GM19351 (cell line): ENCODE measurements at regions not wholly inside any gene's neighbourhood (a gene's known extent, or its start where the extent isn't known, plus 50 kb on each side); places are given as distances from the start of the nearest gene placed in this dataset.

ENCODE experiments used
- ATAC-seq: cut with Tn5 transposase; IDR thresholded peaks from one replicate; pipeline ENCODE4 v1.9.1; 2021; ENCODE audit warnings: mild to moderate bottlenecking, moderate library complexity; ENCODE audit not compliant: unreplicated experiment

DNA sequence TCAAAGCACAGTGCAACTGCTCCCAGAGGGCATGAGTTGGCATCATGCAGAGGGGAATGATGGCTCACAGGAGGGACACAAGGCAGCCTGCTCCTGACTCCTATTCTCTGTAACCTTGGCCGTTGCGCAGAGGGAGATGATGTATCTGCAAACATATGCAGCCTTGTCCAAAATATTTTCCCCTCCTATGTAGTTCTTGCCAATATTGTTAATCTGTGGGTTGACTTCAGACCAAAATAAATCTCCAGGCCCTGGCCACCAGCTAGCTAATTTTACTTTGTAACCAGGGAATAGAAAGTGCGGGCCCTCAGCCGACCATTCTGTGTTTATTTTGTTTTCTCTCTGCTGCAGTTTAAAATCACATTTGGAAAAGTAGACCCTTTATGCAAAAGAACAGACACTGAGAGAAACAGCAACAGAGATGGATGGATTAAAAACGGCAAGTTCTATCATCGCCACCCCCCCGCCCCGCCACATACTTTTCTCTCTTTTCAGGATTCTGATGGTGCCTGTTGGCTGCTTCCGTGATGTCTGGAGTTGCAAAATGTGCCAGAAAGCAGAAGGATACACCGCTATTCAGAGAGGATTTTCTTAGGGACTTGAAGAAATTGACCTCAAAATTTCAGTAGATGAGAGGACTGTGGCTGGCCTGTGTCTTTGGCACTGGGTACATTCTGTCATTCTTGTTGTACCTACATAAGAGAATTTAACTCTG lies 185.3 kb upstream of the BCOR start:
- ATAC-seq: no peak

DNA sequence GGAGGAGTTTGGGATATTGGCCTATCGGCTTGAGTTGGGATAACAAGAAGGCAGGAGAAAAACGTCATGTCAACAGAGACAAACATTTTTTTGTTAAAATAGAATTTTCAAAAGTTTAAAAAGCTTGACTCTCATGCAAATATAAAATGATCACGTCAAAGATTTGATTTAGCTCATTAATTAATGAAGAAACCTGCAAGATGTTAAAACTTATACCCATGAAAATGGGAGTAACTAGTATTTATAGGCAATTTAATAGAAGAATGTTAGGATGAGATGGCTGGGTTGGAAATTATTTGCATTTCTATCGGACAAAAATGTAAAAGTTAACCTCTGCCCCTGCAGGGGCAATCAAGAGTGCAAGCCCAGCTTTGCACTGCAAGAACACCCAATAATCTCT lies 184.6 kb upstream of the BCOR start:
- ATAC-seq: no peak

DNA sequence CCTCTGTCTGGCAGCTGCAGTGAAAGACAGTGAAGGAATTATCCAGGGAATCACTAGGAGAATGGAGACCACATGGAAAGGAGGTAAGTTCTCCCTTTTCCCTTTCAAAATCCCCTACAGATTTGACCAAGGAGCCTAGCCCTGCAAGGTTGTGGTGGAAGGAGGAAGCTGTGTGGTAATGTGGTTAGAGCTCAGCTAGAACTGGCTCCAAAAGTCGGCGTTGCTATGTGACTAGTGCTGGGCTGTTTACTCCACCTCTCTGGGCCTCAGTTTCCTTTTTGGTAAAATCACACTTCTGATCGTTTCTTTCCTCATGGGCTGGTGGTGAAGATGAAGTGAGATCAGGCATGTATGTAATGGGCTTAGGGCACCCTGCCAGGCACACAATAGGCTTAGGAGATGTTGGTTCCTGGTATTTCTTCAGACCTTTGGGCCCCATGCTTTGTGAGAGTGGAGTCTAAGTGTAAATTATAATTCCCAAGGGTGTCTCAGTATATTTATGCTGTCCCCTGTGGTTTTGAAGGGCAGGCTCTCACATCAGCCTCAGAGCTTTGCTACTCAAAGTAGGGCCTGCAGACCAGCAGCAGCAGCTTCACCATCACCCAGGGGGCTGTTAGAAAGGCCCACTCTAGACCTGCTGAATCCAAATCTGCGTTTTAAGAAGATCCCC lies 183.7 kb upstream of the BCOR start:
- ATAC-seq: peak; percentile 53

DNA sequence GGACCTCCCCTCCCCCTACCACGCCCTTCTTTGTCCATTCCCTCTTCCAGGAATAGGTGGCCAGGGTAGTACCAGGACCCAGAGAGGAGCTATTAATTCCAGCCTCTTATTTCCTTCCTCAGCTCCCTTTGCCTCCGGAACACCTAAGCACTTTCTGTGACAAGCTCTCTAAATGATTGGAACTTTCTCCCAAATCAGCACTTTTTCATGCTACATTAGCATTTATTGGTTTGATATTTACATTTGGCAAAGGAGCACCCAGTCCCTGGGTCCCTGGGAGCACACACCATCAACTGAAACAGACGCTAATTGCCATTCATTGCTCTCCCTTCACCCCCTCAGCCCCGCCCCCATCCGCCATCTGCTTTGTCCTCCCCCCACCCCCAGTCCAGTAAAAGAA lies 182.0 kb upstream of the BCOR start:
- ATAC-seq: no peak

DNA sequence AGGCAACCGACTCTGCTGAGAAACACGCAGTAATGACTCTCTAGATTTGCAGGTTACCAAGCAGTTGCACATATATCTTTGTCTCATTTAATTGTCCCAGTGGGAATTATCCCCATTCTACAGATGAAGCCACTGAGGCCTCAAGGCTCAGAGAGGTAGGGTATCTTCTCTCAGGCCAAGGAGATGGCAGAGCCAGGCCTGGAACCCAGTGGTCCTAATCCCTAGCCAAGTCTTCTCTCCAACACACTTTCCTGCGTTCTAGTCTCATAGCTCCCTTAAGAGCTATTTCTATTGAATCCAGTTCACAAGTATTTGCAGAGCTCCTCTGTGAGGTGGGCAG lies 181.3 kb upstream of the BCOR start:
- ATAC-seq: no peak

DNA sequence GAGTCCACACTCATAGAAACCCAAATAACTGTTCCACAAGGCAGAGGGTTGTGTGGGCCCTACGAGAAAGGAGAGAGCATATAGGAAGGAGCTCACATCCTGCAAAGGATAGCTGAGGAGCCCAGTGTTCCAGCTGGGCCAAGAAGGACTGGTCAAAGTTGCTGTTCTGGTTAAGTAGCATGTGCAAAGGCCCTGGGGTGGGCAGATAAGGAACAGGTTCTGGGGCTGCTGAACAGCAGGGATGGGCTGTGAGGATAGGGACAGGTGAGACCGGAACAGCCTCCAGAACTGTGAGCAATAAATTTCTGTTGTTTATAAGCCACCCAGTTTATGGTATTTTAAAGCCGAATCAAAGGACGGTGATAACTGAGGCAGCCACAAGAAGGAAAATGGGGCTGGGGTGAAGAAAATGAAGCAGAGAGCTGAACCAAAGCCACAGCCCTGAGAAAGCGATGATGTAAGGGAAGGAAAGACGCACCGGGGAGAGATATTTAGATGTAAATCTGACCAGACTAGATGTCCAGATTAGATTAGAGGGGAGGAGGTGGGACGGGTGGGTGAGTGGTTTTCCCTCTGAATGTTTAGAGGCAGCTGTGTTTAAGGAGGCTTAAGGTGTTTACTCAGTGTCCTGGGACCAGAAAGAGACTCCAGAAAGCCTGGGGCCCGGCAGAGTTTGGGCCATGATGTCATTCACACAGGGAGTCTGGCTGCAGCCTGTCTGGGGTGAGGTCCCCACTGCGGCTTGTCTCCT lies 180.8 kb upstream of the BCOR start:
- no peak for ATAC-seq

GRCh38 chrX:40277672-40278071 lies 179.9 kb upstream of the BCOR start:
- no peak for ATAC-seq

GRCh38 chrX:40273356-40274050 lies 175.7 kb upstream of the BCOR start:
- ATAC-seq: no peak

GRCh38 chrX:40272776-40273175 lies 175.0 kb upstream of the BCOR start:
- no peak for ATAC-seq

DNA sequence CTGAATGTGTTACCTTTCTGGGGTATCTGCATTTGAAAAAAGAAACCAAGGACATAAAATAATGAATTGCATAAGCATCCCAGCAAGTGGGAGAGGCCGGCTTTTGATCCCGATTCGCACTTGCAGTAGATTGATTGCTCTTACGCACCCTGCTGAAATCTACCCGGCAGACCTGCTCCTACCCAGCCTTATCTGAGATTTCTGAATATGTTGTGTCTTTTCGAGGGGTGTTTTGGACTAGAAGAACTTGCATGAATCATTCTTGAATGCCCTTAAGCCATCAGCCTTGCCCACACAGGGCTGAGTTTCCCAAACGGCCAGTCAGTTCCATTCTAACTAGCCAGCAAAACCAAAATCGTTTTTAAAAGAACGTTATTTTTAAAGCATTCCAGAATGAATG lies 174.4 kb upstream of the BCOR start:
- ATAC-seq: no peak

DNA sequence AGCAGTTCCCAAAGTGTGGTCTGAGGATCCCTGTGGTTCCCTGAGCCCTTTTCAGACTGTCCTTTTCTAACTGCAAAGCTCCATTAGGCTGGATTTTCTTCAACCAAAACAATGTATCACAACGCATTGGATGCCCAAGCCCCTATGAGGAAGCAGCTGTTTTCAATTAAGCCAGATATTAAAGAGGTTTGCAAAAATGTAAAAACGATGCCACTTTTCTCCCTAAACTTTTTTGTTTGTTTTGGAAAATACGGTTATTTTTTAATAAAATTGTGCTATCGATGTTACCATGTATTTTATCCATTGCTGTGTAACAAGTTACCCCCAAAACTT lies 170.4 kb upstream of the BCOR start:
- ATAC-seq: no peak

GRCh38 chrX:40267334-40268187 lies 169.8 kb upstream of the BCOR start:
- ATAC-seq: peak; percentile 55

- ATAC-seq: peak; percentile 44
Observed at GRCh38 chrX:40266490-40267333, 169.0 kb upstream of the BCOR start.

GRCh38 chrX:40265936-40266335 lies 168.2 kb upstream of the BCOR start:
- ATAC-seq: no peak

- no peak for ATAC-seq
Observed at GRCh38 chrX:40263014-40263560, 165.3 kb upstream of the BCOR start.

GRCh38 chrX:40262157-40263013 lies 164.6 kb upstream of the BCOR start:
- ATAC-seq: no peak

DNA sequence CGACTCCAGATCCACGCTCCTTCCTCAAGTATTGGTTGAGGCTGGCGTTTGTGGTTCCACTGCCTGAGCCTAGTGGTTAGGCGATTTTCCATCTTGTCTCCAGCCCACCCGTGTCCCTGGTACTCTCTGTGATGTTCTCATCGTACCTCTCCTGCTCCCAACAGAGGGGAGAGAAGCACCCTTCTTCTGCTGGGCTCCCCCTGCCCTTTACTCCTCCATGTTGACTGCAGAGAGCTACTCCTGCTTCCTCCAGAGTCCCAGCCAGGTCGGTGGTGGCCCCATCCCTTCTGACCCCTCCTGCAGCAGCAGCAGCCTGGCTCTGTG lies 164.0 kb upstream of the BCOR start:
- no peak for ATAC-seq

DNA sequence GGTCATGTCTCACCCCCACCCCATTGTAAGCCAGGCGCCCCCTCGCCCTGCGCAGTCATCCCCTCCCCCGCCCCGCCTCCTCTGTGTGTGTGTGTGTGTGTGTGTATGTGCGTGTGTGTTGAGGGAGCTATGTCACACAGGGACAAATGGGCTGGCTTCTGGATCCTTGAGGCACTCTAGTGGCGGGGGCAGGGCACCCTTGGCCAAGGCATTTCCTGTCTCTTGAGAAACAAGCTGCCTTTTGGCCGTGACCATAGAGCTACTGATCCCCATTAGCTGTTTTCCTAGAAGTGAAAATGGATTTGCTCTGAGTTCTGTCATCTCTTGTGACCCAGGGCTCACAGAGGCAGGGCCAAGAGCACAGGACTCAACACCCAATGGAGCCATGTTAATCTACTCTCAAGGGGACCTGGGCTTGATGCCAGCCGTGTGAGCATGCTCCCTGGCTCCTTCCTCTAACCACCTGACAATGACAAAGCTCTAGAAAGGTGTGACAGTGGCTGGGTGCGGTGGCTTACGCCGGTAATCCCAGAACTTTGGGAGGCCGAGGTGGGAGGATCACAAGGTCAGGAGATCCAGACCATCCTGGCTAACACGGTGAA lies 162.5 kb upstream of the BCOR start:
- no peak for ATAC-seq
